Ovary (tissue), 7 donors: ENCODE measurements at regions not wholly inside any gene's neighbourhood (a gene's known extent, or its start where the extent isn't known, plus 50 kb on each side); places are given as distances from the start of the nearest gene placed in this dataset.

ENCODE experiments used
- DNase-seq, 5 donors: peaks; one replicate each; pipeline ENCODE4 v3.0.0-alpha.2; 2019 to 2020
- H3K27ac ChIP-seq, 2 donors: fragments of 200-600 bp; one replicate each; pipeline versions ENCODE4 v1.5.1 to v1.8.0; 2019 to 2022
- H3K27me3 ChIP-seq: fragments of 200-600 bp; one replicate; pipeline ENCODE4 v1.8.0; 2022
- H3K36me3 ChIP-seq: fragments of 200-600 bp; sonication (generic); one replicate; pipeline ENCODE4 v1.5.1; 2019
- H3K4me1 ChIP-seq: one replicate; pipeline ENCODE4 v1.8.1; 2013; ENCODE audit warnings: mild to moderate bottlenecking, moderate library complexity; ENCODE audit not compliant: insufficient read depth
- H3K4me3 ChIP-seq: fragments of 200-600 bp; sonication (generic); one replicate; pipeline ENCODE4 v1.5.1; 2017
- H3K9me3 ChIP-seq, 2 donors: fragments of 200-600 bp in 1 of 2; sonication (generic) in 1 of 2; one replicate each; pipeline versions ENCODE4 v1.5.1 to v1.8.1; 2013 to 2019; ENCODE audit warnings: mild to moderate bottlenecking in 1 of 2, moderate library complexity in 1 of 2
- CTCF ChIP-seq, 3 donors: fragments of 450-650 bp in 2 of 3; fragments of 200-600 bp in 1 of 3; IDR thresholded peaks; one replicate each; pipeline versions ENCODE4 v1.5.1 to v1.8.0; 2016 to 2022; ENCODE audit warnings: antibody characterized with exemption in 3 of 3, mild to moderate bottlenecking in 1 of 3
- EP300 ChIP-seq: sonication (generic); formaldehyde crosslinking; IDR thresholded peaks from one replicate; pipeline ENCODE4 v1.6.1; 2017; ENCODE audit warnings: antibody characterized with exemption
- POLR2A ChIP-seq: fragments of 450-650 bp; IDR thresholded peaks from one replicate; pipeline ENCODE4 v1.6.1; 2017; ENCODE audit warnings: antibody characterized with exemption, mild to moderate bottlenecking, moderate library complexity
- WGBS, 3 donors: extraction: QIAGEN DNeasy Blood & Tissue Kit in 1 of 3; methylation state at CpG; one replicate each; pipeline versions ENCODE4 v1.1.5 to v1.1.7; 2013 to 2017; 5-methylcytosine and 5-hydroxymethylcytosine counted together
- intact Hi-C, 4 donors: fragments of 100-400 bp; cut with DNase I; formaldehyde crosslinking; loops; one replicate each; pipeline versions ENCODE4 v1.11.0 to v1.15.1; 2022 to 2023
- donor health status: DM: no; HTN: no; CAD: no; lungs with moderate emphysema.
- donor health status: DM: no; HTN: no; CAD: no.
- donor health status: Bipolar disorder and iron deficiency.
- donor health status: DM: no; HTN: no; CAD: no.
- donor health status: DM: yes; HTN: yes; CAD: no.

- intact Hi-C loops, result no loop called here
Measured at GRCh38 chr17:31597646-31598398, 206.3 kb downstream of the RAB11FIP4 start.

GRCh38 chr17:31596382-31597323 lies 205.2 kb downstream of the RAB11FIP4 start:
- intact Hi-C loops, result no loop called here

More at GRCh38 chr17:31597646-31598398, 206.3 kb downstream of the RAB11FIP4 start:
- DNase-seq, result no peak
- H3K27me3 ChIP-seq, result no peaks in the 10 kb centered on the region
- H3K4me1 ChIP-seq, result no peaks in the 10 kb centered on the region
- 92 to 97% (median 94%) methylated on average over 10 of the region's 10 CpGs for WGBS, 3 donors
- H3K4me3 ChIP-seq, result no peak overlapping the region
- H3K9me3 ChIP-seq, result no peaks in the 10 kb centered on the region
- H3K36me3 ChIP-seq, result no peaks in the 10 kb centered on the region
- no peak for TF ChIP-seq CTCF (IDR thresholded peaks at IDR 0.05)
- TF ChIP-seq POLR2A, result no peak
- TF ChIP-seq EP300, result no peak
- H3K27ac ChIP-seq, result no peak overlapping the region

GRCh38 chr17:31595666-31596381 lies 204.3 kb downstream of the RAB11FIP4 start:
- Histone ChIP-seq H3K36me3 (no peaks in the 10 kb centered on the region), H3K4me1 (no peaks in the 10 kb centered on the region), H3K27me3 (no peaks in the 10 kb centered on the region), H3K9me3 (no peaks in the 10 kb centered on the region), H3K4me3 (no peak overlapping the region), H3K27ac (no peak overlapping the region)
- WGBS, 3 donors, result 88 to 89% (median 89%) methylated on average over 10 of the region's 10 CpGs
- intact Hi-C loops, result no loop called here
- no peak for DNase-seq
- no peak for TF ChIP-seq CTCF (IDR thresholded peaks at IDR 0.05)
- no peak for TF ChIP-seq POLR2A
- TF ChIP-seq EP300, result no peak

More at GRCh38 chr17:31596382-31597323, 205.2 kb downstream of the RAB11FIP4 start:
- H3K27ac ChIP-seq, result no peak overlapping the region
- H3K4me3 ChIP-seq, result no peak overlapping the region
- no peaks in the 10 kb centered on the region for H3K36me3 ChIP-seq
- DNase-seq, result peak in 2 of 5 donors; percentile 16 to 42
- 68 to 75% (median 72%) methylated on average over 16 of the region's 16 CpGs for WGBS, 3 donors
- TF ChIP-seq CTCF (IDR thresholded peaks at IDR 0.05), result no peak
- no peaks in the 10 kb centered on the region for H3K27me3 ChIP-seq
- H3K9me3 ChIP-seq, result no peaks in the 10 kb centered on the region
- H3K4me1 ChIP-seq, result no peaks in the 10 kb centered on the region

GRCh38 chr17:31595076-31595475 lies 203.6 kb downstream of the RAB11FIP4 start:
- Histone ChIP-seq H3K4me1 (no peaks in the 10 kb centered on the region), H3K9me3 (no peaks in the 10 kb centered on the region), H3K27ac (no peak overlapping the region), H3K36me3 (no peaks in the 10 kb centered on the region), H3K4me3 (no peak overlapping the region), H3K27me3 (no peaks in the 10 kb centered on the region)
- 74 to 80% (median 77%) methylated on average over 2 of the region's 2 CpGs for WGBS, 3 donors
- intact Hi-C loops, result no loop called here
- no peak for DNase-seq
- TF ChIP-seq CTCF (IDR thresholded peaks at IDR 0.05) (no peak), POLR2A (no peak), EP300 (no peak)
